GM04503 (cell line): ENCODE measurements at regions not wholly inside any gene's neighbourhood (a gene's known extent, or its start where the extent isn't known, plus 50 kb on each side); places are given as distances from the start of the nearest gene placed in this dataset.
A peak's percentile ranks its signal among the peaks of the same experiment; 100 is the strongest.

ENCODE experiments used
- DNase-seq: peaks from one replicate; pipeline ENCODE4 v3.0.0-alpha.2; 2012; ENCODE audit warnings: low read depth

DNA sequence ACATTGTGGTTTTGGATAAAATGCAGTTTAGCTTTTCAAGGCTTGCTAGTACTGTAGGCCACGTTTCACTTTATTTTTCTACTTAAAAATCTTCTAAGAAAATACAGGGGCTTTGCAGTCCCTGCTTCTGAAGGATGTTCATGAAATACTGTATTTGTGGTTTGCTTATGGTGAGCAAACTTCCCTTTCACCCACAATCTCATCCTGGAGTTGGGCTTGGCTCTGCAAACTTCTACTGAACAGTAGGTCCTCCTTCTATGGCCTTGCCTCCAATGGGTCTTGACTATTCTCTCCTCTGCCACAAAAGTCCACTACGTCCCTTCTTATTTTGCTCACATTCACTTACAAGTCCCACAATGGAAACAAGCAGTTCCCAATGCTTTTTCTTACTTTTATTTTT, 502.7 kb upstream of the KLF4 start:
- DNase-seq, result no peak

DNA sequence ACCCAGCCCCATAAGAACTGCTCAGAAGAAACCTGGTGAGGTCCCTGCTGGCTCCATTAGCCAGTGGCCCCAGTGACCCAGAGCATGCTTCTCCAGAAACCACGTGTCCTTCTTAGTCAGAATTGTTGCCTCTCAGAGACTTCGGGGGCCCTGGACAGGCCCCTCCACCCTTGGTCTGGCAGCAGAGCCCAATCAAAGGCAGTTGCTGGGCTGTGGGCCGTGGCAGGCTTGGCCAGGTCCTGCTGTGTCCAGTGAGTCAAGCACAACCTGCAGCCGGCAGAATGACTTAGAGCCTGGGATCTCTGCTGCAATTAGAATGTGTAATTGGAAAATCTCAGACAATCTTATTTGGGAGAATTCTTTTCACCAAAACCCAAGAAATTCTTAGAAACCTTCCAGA, 502.0 kb upstream of the KLF4 start:
- DNase-seq, result no peak

GRCh38 chr9:107989544-107989943, 500.0 kb upstream of the KLF4 start:
- peak; percentile 71 for DNase-seq

DNA sequence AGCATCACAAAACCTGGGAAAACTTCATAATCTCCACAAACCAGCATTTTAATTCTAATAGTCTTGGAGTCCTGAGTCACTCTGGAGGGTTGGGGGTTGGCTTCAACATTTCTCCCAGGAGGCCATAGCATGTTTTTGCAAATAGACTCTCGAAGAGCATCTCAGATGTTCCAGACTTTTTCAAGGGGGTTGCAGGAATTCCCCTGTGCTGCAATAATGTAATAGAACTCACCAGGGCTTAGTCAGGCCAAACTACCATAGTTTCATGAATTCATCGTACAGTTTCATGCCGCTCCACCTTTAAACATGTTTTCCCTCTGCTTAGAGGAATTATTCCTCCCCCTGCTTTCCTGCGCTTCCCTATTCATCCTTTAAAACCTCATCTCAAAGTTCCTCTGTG, 499.5 kb upstream of the KLF4 start:
- DNase-seq, result peak; percentile 13

DNA sequence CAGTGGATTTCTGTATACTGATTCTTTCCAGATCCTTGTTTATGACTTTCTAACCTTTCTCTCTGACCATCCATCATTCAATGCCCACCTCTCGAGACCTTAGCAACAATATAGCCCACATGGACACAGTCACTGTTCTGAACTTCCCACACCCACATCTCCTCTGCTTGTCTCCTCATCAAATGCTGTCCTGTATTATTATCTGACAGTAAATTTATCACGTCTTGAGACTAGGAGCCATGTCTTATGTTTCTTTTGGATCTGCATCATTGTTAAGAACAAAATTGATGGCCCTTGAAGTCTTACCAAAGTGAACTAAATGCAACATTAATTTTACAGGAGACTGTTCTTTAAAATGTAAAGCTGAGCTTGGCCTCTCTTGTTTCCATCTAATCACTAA, 495.4 kb upstream of the KLF4 start:
- no peak for DNase-seq

DNA sequence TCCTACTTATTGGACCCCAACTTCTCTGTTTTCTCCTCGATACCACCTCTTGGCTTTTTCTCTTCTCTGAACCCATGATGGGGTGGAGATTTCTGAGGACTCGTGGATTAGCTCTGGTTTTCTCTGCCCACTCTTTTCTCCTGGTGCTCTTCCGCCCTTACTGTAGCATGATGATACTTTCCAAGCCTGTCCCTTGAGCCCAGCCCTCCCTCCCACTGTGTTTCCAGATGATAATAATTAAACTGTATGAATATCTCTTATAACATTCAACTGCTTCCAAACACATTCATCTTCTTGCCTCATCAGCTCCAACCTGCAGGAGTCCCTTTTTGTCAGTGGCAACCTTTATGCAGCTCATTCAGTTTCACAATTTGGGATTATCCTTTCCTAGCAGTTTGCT, 494.2 kb upstream of the KLF4 start:
- no peak for DNase-seq

DNA sequence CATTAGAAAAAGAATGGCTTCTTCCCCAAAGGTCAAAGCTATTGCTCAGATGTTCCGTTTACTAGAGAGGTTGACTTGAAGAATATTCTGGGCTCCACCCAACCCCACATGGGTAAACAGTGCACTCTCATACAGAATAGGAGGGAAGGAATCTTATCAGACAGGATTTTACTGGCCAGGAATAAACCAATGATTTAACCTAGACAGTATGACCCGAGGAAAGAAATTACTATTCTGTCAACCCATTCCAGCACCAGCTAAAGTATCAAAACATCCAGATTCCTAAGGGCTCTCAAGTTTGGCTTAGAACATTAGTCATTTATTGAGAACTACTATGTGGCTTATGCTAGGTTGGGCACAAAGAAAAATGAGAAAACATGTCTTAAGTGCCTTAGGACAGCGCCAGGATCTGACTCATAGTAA, 493.6 kb upstream of the KLF4 start:
- peak; percentile 43 for DNase-seq

- DNase-seq, result no peak
Measured at GRCh38 chr9:107982745-107983144, 493.2 kb upstream of the KLF4 start.

DNA sequence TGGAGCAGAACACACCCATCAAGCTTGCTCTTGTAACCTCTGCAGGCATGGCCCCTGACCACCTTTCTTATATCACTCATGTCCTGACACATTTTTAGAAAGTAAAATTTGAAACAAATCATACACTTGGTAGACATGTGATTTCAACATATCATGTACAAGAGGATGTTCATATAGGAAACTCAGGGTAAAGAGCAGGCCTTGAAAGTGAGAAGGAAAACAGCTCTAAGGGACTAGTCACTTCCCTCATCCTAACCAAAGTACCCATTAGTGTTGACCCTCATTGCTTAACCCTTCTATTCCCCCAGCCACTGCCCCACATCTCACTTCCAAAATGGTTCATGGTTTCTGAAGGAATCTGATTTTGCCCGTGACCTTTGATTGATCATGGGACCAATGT, 492.4 kb upstream of the KLF4 start:
- DNase-seq, result no peak

- no peak for DNase-seq
Measured at GRCh38 chr9:107980984-107981383, 491.4 kb upstream of the KLF4 start.

- DNase-seq, result no peak
Measured at GRCh38 chr9:107976767-107977166, 487.2 kb upstream of the KLF4 start.

- no peak for DNase-seq
Measured at GRCh38 chr9:107975426-107976010, 485.9 kb upstream of the KLF4 start.

GRCh38 chr9:107973451-107973850, 483.9 kb upstream of the KLF4 start:
- DNase-seq, result no peak

- no peak for DNase-seq
Measured at GRCh38 chr9:107972346-107972745, 482.8 kb upstream of the KLF4 start.

- DNase-seq, result no peak
Measured at GRCh38 chr9:107971241-107971640, 481.7 kb upstream of the KLF4 start.

- DNase-seq, result no peak
Measured at GRCh38 chr9:107970726-107971125, 481.2 kb upstream of the KLF4 start.

- no peak for DNase-seq
Measured at GRCh38 chr9:107969727-107970126, 480.2 kb upstream of the KLF4 start.

DNA sequence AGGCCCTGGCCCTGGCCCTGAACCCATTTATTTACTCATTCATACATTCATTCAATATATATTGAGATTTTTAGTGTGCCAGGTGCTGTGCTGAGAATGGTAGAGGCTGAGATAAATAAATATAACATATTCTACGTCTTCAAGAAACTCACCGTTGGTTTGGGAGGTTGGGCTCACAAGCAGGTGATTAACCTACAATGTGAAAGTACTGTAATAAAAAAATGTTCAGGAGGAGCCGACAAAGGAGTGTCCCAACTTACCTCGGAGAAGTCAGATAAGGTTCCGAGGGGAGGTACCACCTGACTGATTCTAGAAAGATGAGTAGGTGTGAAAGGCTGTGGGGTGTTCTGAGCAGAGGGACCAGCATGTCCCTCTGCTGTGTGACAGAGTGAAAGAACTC, 479.6 kb upstream of the KLF4 start:
- DNase-seq, result no peak

DNA sequence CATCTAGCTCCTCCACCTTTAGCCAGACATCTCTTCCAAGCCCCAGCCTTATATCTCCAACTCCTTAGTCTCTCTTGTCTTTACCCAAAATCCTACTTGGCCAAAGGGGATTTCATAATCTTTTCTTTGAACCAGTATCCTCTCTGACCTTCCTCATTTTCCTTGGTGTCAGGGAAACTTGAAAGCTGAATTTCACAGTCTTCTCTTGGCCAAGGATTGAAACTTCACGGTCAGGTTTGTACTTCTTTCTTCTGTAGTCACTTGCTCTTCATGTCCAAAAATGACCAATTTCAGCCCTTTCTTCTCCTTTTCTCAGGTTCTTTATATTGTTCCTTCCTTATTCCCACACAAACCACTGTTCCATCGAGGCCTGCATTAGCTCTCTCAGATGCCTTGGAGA, 473.7 kb upstream of the KLF4 start:
- no peak for DNase-seq

DNA sequence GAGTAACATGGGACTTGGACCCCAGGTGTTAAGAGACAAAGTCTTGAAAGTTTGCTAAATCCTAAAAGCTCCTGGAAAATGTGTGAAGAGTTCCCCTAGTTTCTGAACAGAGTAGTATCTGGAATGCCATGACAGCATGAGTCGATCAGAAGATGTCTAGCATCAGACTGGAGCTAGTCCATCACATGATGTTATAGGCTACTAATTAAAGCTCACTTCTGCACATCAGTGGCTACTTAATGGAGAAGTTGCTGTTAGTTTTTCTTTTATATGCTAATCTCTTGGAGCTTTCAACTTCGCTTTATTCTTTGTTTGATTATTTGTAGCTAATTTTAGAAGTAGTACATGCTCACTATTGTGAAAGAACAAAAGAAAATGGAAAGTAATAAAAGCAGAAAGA, 471.3 kb upstream of the KLF4 start:
- no peak for DNase-seq

- DNase-seq, result no peak
Measured at GRCh38 chr9:107954312-107954711, 464.7 kb upstream of the KLF4 start.

GRCh38 chr9:107953556-107954125, 464.1 kb upstream of the KLF4 start:
- DNase-seq, result no peak

DNA sequence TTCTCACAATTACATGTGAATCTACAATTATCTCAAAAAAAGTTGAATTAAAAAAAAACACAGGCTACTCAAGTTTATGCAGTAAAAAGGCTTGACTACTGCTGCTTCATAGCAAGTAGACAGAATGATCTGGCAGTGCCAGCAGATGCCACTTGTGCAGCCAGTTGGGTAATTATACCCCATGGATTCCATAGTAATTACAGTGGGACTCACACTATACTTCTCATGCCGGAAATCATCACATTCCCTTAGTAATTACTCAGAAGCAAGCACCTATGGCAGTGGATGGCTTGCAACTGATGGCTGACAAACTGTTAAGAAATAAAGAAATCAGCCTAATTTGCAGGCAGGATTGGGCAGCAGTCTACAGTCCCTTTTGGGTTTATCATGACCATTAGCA, 463.2 kb upstream of the KLF4 start:
- no peak for DNase-seq

GRCh38 chr9:107951511-107951910, 461.9 kb upstream of the KLF4 start:
- no peak for DNase-seq

GRCh38 chr9:107949061-107949460, 459.5 kb upstream of the KLF4 start:
- DNase-seq, result no peak
